Stomach smooth muscle (tissue), 2 donors: ENCODE measurements at regions not wholly inside any gene's neighbourhood (a gene's known extent, or its start where the extent isn't known, plus 50 kb on each side); places are given as distances from the start of the nearest gene placed in this dataset.

Source experiments
- H3K27ac ChIP-seq: one replicate; pipeline ENCODE4 v1.7.0; 2013; ENCODE audit warnings: mild to moderate bottlenecking, low read length, inconsistent platforms
- H3K27me3 ChIP-seq, 2 donors: one replicate each; pipeline ENCODE4 v1.7.0; 2013; ENCODE audit warnings: low read length in 2 of 2; ENCODE audit not compliant: insufficient read depth in 2 of 2, control insufficient read depth in 1 of 2
- H3K36me3 ChIP-seq, 2 donors: one replicate each; pipeline ENCODE4 v1.7.0; 2013; ENCODE audit warnings: low read length in 2 of 2; ENCODE audit not compliant: control insufficient read depth in 2 of 2, insufficient read depth in 2 of 2
- H3K4me1 ChIP-seq: one replicate; pipeline ENCODE4 v1.7.0; 2013; ENCODE audit warnings: low read length; ENCODE audit not compliant: control insufficient read depth, insufficient read depth
- H3K4me3 ChIP-seq, 2 donors: one replicate each; pipeline ENCODE4 v1.7.0; 2013; ENCODE audit warnings: low read length in 2 of 2
- H3K9ac ChIP-seq, 2 donors: one replicate each; pipeline ENCODE4 v1.7.0; 2013; ENCODE audit warnings: low read length in 2 of 2, mild to moderate bottlenecking in 1 of 2
- H3K9me3 ChIP-seq, 2 donors: one replicate each; pipeline ENCODE4 v1.7.0; 2013; ENCODE audit warnings: low read length in 2 of 2; ENCODE audit not compliant: control insufficient read depth in 2 of 2
- donor health status: healthy.
- donor health status: Pancreatic carcinoma.

DNA sequence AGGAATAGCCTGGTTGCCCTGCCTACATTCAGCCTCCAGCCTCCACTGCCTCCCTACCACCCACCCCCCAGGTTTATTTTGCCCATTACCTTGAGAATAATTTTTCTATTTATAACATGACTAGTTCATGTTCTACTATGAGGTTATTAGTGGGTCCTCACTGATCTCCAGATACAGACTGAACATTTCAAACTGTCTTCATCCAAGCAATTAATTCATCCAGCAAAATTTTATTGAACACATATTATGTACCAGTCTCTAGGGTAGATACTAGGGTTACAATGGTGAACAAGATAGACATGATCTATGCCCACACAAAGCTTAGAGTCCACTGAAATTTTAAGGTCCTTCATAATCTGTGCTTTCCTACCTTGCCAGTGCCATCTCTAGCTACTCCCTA lies 51.6 kb upstream of the FHIP2A start:
- peaks cover 8% of the 10 kb centered on the region for H3K4me1 ChIP-seq
- H3K27ac ChIP-seq, result no peak overlapping the region
- H3K36me3 ChIP-seq, result no peaks in the 10 kb centered on the region
- H3K27me3 ChIP-seq, result peaks cover 5 to 13% of the 10 kb centered on the region in 2 donors
- H3K9me3 ChIP-seq, result no peaks in the 10 kb centered on the region
- H3K4me3 ChIP-seq, result no peak overlapping the region
- H3K9ac ChIP-seq, result no peak overlapping the region

DNA sequence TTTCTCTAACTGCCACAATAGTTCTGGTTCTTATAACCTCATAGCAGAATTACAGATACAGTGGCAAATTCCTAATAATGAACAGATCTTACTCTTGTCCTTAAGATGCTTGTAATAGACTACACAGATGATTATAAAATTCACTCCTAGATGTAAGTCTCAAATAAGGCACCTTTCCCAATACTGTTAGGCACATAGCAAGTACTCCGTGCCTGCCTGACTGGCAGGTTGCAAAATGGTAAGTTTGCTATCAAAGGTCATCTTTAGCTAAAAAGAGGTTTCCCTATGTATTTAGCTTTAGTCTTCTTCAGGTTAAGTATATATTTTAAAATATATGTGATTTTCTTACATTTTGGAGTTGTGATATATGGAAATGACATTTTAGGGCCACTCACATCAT lies 50.4 kb upstream of the FHIP2A start:
- H3K27ac ChIP-seq, result no peak overlapping the region
- H3K9me3 ChIP-seq, result no peaks in the 10 kb centered on the region
- H3K4me3 ChIP-seq, result no peak overlapping the region
- H3K27me3 ChIP-seq, result peaks cover 5 to 9% of the 10 kb centered on the region in 2 donors
- no peaks in the 10 kb centered on the region for H3K36me3 ChIP-seq
- H3K4me1 ChIP-seq, result peaks cover 8% of the 10 kb centered on the region
- no peak overlapping the region for H3K9ac ChIP-seq

DNA sequence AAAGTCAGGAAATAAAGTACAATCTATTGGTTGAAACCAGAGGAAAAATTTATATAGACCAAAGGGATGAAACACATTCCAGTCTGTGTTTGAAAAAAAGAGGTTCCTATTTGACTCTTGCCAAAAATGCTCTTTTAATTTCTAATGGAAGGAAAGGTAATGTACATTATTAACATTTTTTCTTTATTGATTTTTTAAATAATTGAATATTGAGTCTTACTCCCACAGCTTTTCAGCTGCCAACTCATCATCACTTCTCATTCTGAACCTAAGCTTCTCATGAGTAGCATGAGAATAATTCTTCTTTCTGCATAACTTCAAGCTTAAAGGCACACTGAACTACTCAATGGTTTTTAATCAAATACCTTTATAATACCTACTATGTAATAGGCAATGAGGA lies 49.8 kb upstream of the FHIP2A start:
- no peaks in the 10 kb centered on the region for H3K36me3 ChIP-seq
- H3K9ac ChIP-seq, result no peak overlapping the region
- no peaks in the 10 kb centered on the region for H3K9me3 ChIP-seq
- peaks cover 8% of the 10 kb centered on the region for H3K4me1 ChIP-seq
- H3K27me3 ChIP-seq, result peaks cover 1 to 9% of the 10 kb centered on the region in 2 donors
- no peak overlapping the region for H3K27ac ChIP-seq
- no peak overlapping the region for H3K4me3 ChIP-seq
